Endothelial cell of umbilical vein (primary cell): ENCODE measurements at regions not wholly inside any gene's neighbourhood (a gene's known extent, or its start where the extent isn't known, plus 50 kb on each side); places are given as distances from the start of the nearest gene placed in this dataset.

Source experiments
- BruUV-seq: library from RNA; stranded (reverse); fragments of 400-500 nt; replicated peaks from 2 replicates; lab custom pipeline; 2021; lab: Mats Ljungman, UMichigan
- CTCF ChIA-PET: fragments of 300-600, 350-600 bp; sonication (Branson Sonifier 250); formaldehyde crosslinking; loops from one replicate; lab custom pipeline; 2021; ENCODE audit warnings: antibody characterized with exemption, inconsistent platforms; lab: Charles Lee
- POLR2A ChIA-PET: fragments of 300-600, 350-600 bp; sonication (Branson Sonifier 250); formaldehyde crosslinking; loops from one replicate; lab custom pipeline; 2021; ENCODE audit warnings: antibody characterized with exemption, inconsistent platforms; lab: Charles Lee
- DNase-seq: peaks from one replicate; pipeline ENCODE4 v3.0.0-alpha.2; 2011; ENCODE audit warnings: low read depth, low spot score
- FAIRE-seq: peaks from 2 replicates; lab custom pipeline; 2011; peaks lifted over from hg19 to GRCh38; lab: Jason Lieb, UNC
- H2AFZ ChIP-seq: 2 replicates; pipeline ENCODE4 v1.6.0; 2012; ENCODE audit warnings: low read depth, low read length, control low read depth, inconsistent platforms
- H3K27ac ChIP-seq: 2 replicates; pipeline ENCODE4 v1.5.1; 2011; ENCODE audit warnings: low read depth, mild to moderate bottlenecking, control low read depth, low read length, moderate library complexity; ENCODE audit not compliant: insufficient read depth
- H3K27me3 ChIP-seq, 2 experiments: 2 replicates each; pipeline versions ENCODE4 v1.6.0 to v1.6.1; 2011; ENCODE audit warnings: low read length in 2 of 2, mixed read lengths in 1 of 2; ENCODE audit not compliant: control insufficient read depth in 2 of 2, insufficient read depth in 2 of 2
- H3K36me3 ChIP-seq, 2 experiments: 2 replicates in 1 of 2; 3 replicates in 1 of 2; pipeline ENCODE4 v1.5.1; 2011; ENCODE audit warnings: low read length in 2 of 2, mild to moderate bottlenecking in 1 of 2, moderate library complexity in 1 of 2; ENCODE audit not compliant: control insufficient read depth in 2 of 2, insufficient read depth in 2 of 2; ENCODE audit errors: extremely low read depth in 1 of 2
- H3K4me1 ChIP-seq: 3 replicates; pipeline ENCODE4 v1.5.1; 2011; ENCODE audit warnings: mild to moderate bottlenecking, low read length; ENCODE audit not compliant: control insufficient read depth, insufficient read depth; ENCODE audit errors: extremely low read depth
- H3K4me2 ChIP-seq: 2 replicates; pipeline ENCODE4 v1.6.1; 2011; ENCODE audit warnings: low read length, control low read depth, mixed read lengths; ENCODE audit not compliant: insufficient read depth
- H3K4me3 ChIP-seq, 3 experiments: fragments of 200-600 bp in 1 of 3; sonication (generic), shearing (Covaris generic) in 1 of 3; replicated peaks in 1 of 3; 2 replicates each; pipeline ENCODE4 v1.5.1; 2011 to 2016; ENCODE audit warnings: control low read depth in 3 of 3, low read length in 3 of 3, mild to moderate bottlenecking in 2 of 3, inconsistent platforms in 1 of 3, low read depth in 1 of 3, moderate library complexity in 1 of 3; ENCODE audit not compliant: insufficient read depth in 1 of 3
- H3K79me2 ChIP-seq: 2 replicates; pipeline ENCODE4 v1.6.0; 2012; ENCODE audit warnings: low read length, inconsistent platforms; ENCODE audit not compliant: control insufficient read depth, insufficient read depth
- H3K9ac ChIP-seq: replicated peaks from 2 replicates; pipeline ENCODE3; 2011; ENCODE audit warnings: low read length, control low read depth; ENCODE audit not compliant: insufficient read depth; ENCODE audit errors: extremely low read depth
- H3K9me1 ChIP-seq: replicated peaks from 3 replicates; pipeline ENCODE4 v1.6.0; 2011; ENCODE audit warnings: mild to moderate bottlenecking, low read length; ENCODE audit not compliant: control insufficient read depth, insufficient read depth; ENCODE audit errors: extremely low read depth
- H3K9me3 ChIP-seq: replicated peaks from 2 replicates; pipeline ENCODE4 v1.5.1; 2012; ENCODE audit warnings: low read length, inconsistent platforms; ENCODE audit not compliant: control insufficient read depth, insufficient read depth
- H4K20me1 ChIP-seq: replicated peaks from 2 replicates; pipeline ENCODE3; 2011; ENCODE audit warnings: mild to moderate bottlenecking, low read length; ENCODE audit not compliant: control insufficient read depth, insufficient read depth; ENCODE audit errors: extremely low read depth
- CTCF ChIP-seq, 2 donors: IDR thresholded peaks; 1 replicate in 1 of 2; 2 replicates in 1 of 2; pipeline ENCODE4 v1.5.1; 2011; ENCODE audit warnings: low read length in 2 of 2, mild to moderate bottlenecking in 2 of 2, moderate library complexity in 2 of 2, control low read depth in 1 of 2, inconsistent platforms in 1 of 2, low read depth in 1 of 2; ENCODE audit not compliant: insufficient read depth in 1 of 2; ENCODE audit errors: extremely low read depth in 1 of 2
- EZH2 ChIP-seq: IDR thresholded peaks from 2 replicates; pipeline ENCODE4 v1.6.1; 2012; ENCODE audit warnings: borderline replicate concordance, low read depth, mild to moderate bottlenecking, moderate library complexity, low read length, inconsistent platforms; ENCODE audit not compliant: severe bottlenecking
- FOS ChIP-seq: IDR thresholded peaks from 2 replicates; pipeline ENCODE4 v1.6.1; 2011; ENCODE audit warnings: mild to moderate bottlenecking, low read length, moderate library complexity, borderline replicate concordance; ENCODE audit not compliant: insufficient read depth
- GATA2 ChIP-seq: IDR thresholded peaks from 2 replicates; pipeline ENCODE4 v1.7.0; 2011; ENCODE audit warnings: low read depth, mild to moderate bottlenecking, moderate library complexity, mixed read lengths, low read length; ENCODE audit not compliant: insufficient read length, insufficient read depth
- JUN ChIP-seq: IDR thresholded peaks from 2 replicates; pipeline ENCODE4 v1.6.1; 2011; ENCODE audit warnings: borderline replicate concordance, low read depth; ENCODE audit not compliant: insufficient read length, insufficient read depth
- MAX ChIP-seq: IDR thresholded peaks from 2 replicates; pipeline ENCODE4 v1.6.1; 2011; ENCODE audit not compliant: insufficient read depth, insufficient read length
- MYC ChIP-seq: IDR thresholded peaks from one replicate; pipeline ENCODE4 v1.6.1; 2011; ENCODE audit warnings: mild to moderate bottlenecking, low read depth, low read length
- POLR2A ChIP-seq: IDR thresholded peaks from 2 replicates; pipeline ENCODE4 v1.6.1; 2012; ENCODE audit warnings: low read depth, mild to moderate bottlenecking, control low read depth, low read length
- POLR2AphosphoS5 ChIP-seq: IDR thresholded peaks from 2 replicates; pipeline ENCODE4 v1.6.1; 2012; ENCODE audit warnings: low read depth, mild to moderate bottlenecking, control low read depth, low read length, moderate library complexity; ENCODE audit not compliant: insufficient read depth
- dilution Hi-C: fragments of 300-500 bp; cut with MboI; formaldehyde crosslinking; loops from one replicate; pipeline ENCODE4 v1.15.0; 2019; ENCODE audit warnings: low sequenced_read_pairs; ENCODE audit not compliant: extremely low pct_ligation_motif_present
- intact Hi-C: fragments of 100-400 bp; cut with micrococcal nuclease; formaldehyde crosslinking; loops from one replicate; pipeline ENCODE4 v1.10.0; 2022

- intact Hi-C loops, result no loop called here
Measured at GRCh38 chrY:16051908-16052643, 1527.7 kb downstream of the NLGN4Y start.

More at GRCh38 chrY:16051908-16052643, 1527.7 kb downstream of the NLGN4Y start:
- CTCF ChIA-PET, result no interaction called here
- no peak overlapping the region for H3K4me3 ChIP-seq
- FAIRE-seq (no peak), DNase-seq (no peak)
- dilution Hi-C loops, result no loop called here
- H3K27ac ChIP-seq, result no peak overlapping the region
- H3K9me1 ChIP-seq, result no peaks in the 10 kb centered on the region
- no peak overlapping the region for H3K4me2 ChIP-seq
- no TSS peak for BruUV-seq
- H3K4me1 ChIP-seq, result no peaks in the 10 kb centered on the region
- H3K36me3 ChIP-seq, result no peaks in the 10 kb centered on the region
- no peak for TF ChIP-seq MYC
- no peak for TF ChIP-seq JUN
- no peak for TF ChIP-seq MAX
- TF ChIP-seq EZH2, result no peak
- TF ChIP-seq CTCF (IDR thresholded peaks at IDR 0.05; ENCODE audit: extremely low read depth in 1 of 2, insufficient read depth in 1 of 2, low read depth in 1 of 2, low read length in 2 of 2), result no peak
- TF ChIP-seq POLR2A, result no peak
- no peak for TF ChIP-seq GATA2
- no peak for TF ChIP-seq FOS
- no peak for TF ChIP-seq POLR2AphosphoS5
- POLR2A ChIA-PET, result no interaction called here
- no peaks in the 10 kb centered on the region for H4K20me1 ChIP-seq
- no peak overlapping the region for H2AFZ ChIP-seq
- H3K9ac ChIP-seq, result no peak overlapping the region
- no peaks in the 10 kb centered on the region for H3K79me2 ChIP-seq
- H3K9me3 ChIP-seq, result no peaks in the 10 kb centered on the region
- H3K27me3 ChIP-seq, result no peaks in the 10 kb centered on the region
